ENCODE measurements at regions not wholly inside any gene's neighbourhood (a gene's known extent, or its start where the extent isn't known, plus 50 kb on each side); places are given as distances from the start of the nearest gene placed in this dataset.
"Not testable (repeated sequence)": the region's sequence is repeated elsewhere in the genome, so short reads cannot be mapped to it uniquely, and the experiment has no call there.

GRCh38 chr12:131457331-131458047 is 253.4 kb upstream of the SFSWAP start:
- FAIRE-seq: no peak

GRCh38 chr12:131458048-131458374 is 252.9 kb upstream of the SFSWAP start:
- no peak for DNase-seq (ENCODE audit: low spot score in 2 of 2)
- FAIRE-seq: no peak

More at GRCh38 chr12:131457331-131458047, 253.4 kb upstream of the SFSWAP start:
- DNase-seq (ENCODE audit: low spot score in 2 of 2): no peak

GRCh38 chr12:131458931-131459772 is 251.7 kb upstream of the SFSWAP start:
- DNase-seq (ENCODE audit: low spot score in 2 of 2) (no peak), FAIRE-seq (no peak)

- FAIRE-seq (no peak), DNase-seq (ENCODE audit: low spot score in 2 of 2) (no peak)
Measured at GRCh38 chr12:131459773-131460365, 251.0 kb upstream of the SFSWAP start.

- DNase-seq (ENCODE audit: low spot score in 2 of 2): no peak
- no peak for FAIRE-seq
Measured at GRCh38 chr12:131460520-131460919, 250.4 kb upstream of the SFSWAP start.

- no peak for DNase-seq (ENCODE audit: low spot score in 2 of 2)
Measured at GRCh38 chr12:131461096-131461495, 249.8 kb upstream of the SFSWAP start.

GRCh38 chr12:131463174-131463573 is 247.7 kb upstream of the SFSWAP start:
- no peak for FAIRE-seq
- DNase-seq (ENCODE audit: low spot score in 2 of 2): no peak

More at GRCh38 chr12:131461096-131461495, 249.8 kb upstream of the SFSWAP start:
- no peak for FAIRE-seq

GRCh38 chr12:131464081-131464480 is 246.8 kb upstream of the SFSWAP start:
- DNase-seq (ENCODE audit: low spot score in 2 of 2): no peak
- FAIRE-seq: no peak

- no peak for FAIRE-seq
- DNase-seq (ENCODE audit: low spot score in 2 of 2): no peak
Measured at GRCh38 chr12:131466306-131466705, 244.6 kb upstream of the SFSWAP start.

- no peak for FAIRE-seq
- no peak for DNase-seq (ENCODE audit: low spot score in 2 of 2)
Measured at GRCh38 chr12:131466932-131467331, 244.0 kb upstream of the SFSWAP start.

GRCh38 chr12:131468206-131468605 is 242.7 kb upstream of the SFSWAP start:
- DNase-seq (ENCODE audit: low spot score in 2 of 2) (no peak), FAIRE-seq (no peak)

- DNase-seq (ENCODE audit: low spot score in 2 of 2); FAIRE-seq: not testable (repeated sequence)
Measured at GRCh38 chr12:131469945-131470344, 240.9 kb upstream of the SFSWAP start.

- DNase-seq (ENCODE audit: low spot score in 2 of 2) (no peak), FAIRE-seq (no peak)
Measured at GRCh38 chr12:131471271-131471905, 239.5 kb upstream of the SFSWAP start.

- DNase-seq (ENCODE audit: low spot score in 2 of 2) (no peak), FAIRE-seq (no peak)
Measured at GRCh38 chr12:131471946-131472732, 238.8 kb upstream of the SFSWAP start.

- DNase-seq (ENCODE audit: low spot score in 2 of 2) (no peak), FAIRE-seq (no peak)
Measured at GRCh38 chr12:131473261-131473660, 237.6 kb upstream of the SFSWAP start.

GRCh38 chr12:131473741-131474709 is 236.9 kb upstream of the SFSWAP start:
- no peak for DNase-seq (ENCODE audit: low spot score in 2 of 2)
- FAIRE-seq: no peak

- not testable (repeated sequence) for FAIRE-seq; DNase-seq (ENCODE audit: low spot score in 2 of 2)
Measured at GRCh38 chr12:131475012-131475411, 235.9 kb upstream of the SFSWAP start.

GRCh38 chr12:131477613-131478012 is 233.3 kb upstream of the SFSWAP start:
- FAIRE-seq (peak; percentile 79), DNase-seq (ENCODE audit: low spot score in 2 of 2) (no peak)

GRCh38 chr12:131478468-131478867 is 232.4 kb upstream of the SFSWAP start:
- no peak for FAIRE-seq
- DNase-seq (ENCODE audit: low spot score in 2 of 2): no peak
